Endothelial cell (in vitro differentiated cells): ENCODE measurements at regions not wholly inside any gene's neighbourhood (a gene's known extent, or its start where the extent isn't known, plus 50 kb on each side); places are given as distances from the start of the nearest gene placed in this dataset.

ENCODE experiments used
- DNase-seq: peaks from one replicate; pipeline ENCODE4 v3.0.0; 2021; ENCODE audit warnings: low spot score
- H3K27ac Mint-ChIP-seq: one replicate; pipeline ENCODE4 v1.8.0; 2021; ENCODE audit warnings: mixed read lengths, inconsistent platforms; ENCODE audit not compliant: unreplicated experiment
- H3K27me3 Mint-ChIP-seq: one replicate; pipeline ENCODE4 v1.8.0; 2021; ENCODE audit warnings: mild to moderate bottlenecking, moderate library complexity, mixed read lengths, inconsistent platforms; ENCODE audit not compliant: unreplicated experiment
- H3K36me3 Mint-ChIP-seq: one replicate; pipeline ENCODE4 v1.8.0; 2021; ENCODE audit warnings: mild to moderate bottlenecking, low read depth, mixed read lengths, inconsistent platforms; ENCODE audit not compliant: unreplicated experiment
- H3K4me1 Mint-ChIP-seq: one replicate; pipeline ENCODE4 v1.8.0; 2021; ENCODE audit warnings: mild to moderate bottlenecking, mixed read lengths, inconsistent platforms; ENCODE audit not compliant: unreplicated experiment
- H3K4me3 Mint-ChIP-seq: one replicate; pipeline ENCODE4 v1.8.0; 2021; ENCODE audit warnings: mild to moderate bottlenecking, mixed read lengths, inconsistent platforms; ENCODE audit not compliant: unreplicated experiment
- H3K9me3 Mint-ChIP-seq: one replicate; pipeline ENCODE4 v1.8.0; 2021; ENCODE audit warnings: mixed read lengths, inconsistent platforms; ENCODE audit not compliant: unreplicated experiment
- CTCF ChIP-seq: fragments of 200-600 bp; sonication (generic); IDR thresholded peaks from one replicate; pipeline ENCODE4 v1.5.0; 2021; ENCODE audit warnings: antibody characterized with exemption; ENCODE audit not compliant: unreplicated experiment

GRCh38 chr18:45519411-45520280, 95.6 kb upstream of the SLC14A2 start:
- Mint-ChIP-seq H3K4me3 (no peak overlapping the region), H3K4me1 (peaks cover 4% of the 10 kb centered on the region), H3K27ac (no peak overlapping the region), H3K9me3 (no peaks in the 10 kb centered on the region), H3K36me3 (no peaks in the 10 kb centered on the region), H3K27me3 (no peaks in the 10 kb centered on the region)
- TF ChIP-seq CTCF, result no peak
- DNase-seq, result no peak

- H3K4me3 Mint-ChIP-seq, result no peak overlapping the region
- DNase-seq, result no peak
- H3K27me3 Mint-ChIP-seq, result no peaks in the 10 kb centered on the region
- no peak for TF ChIP-seq CTCF
- H3K27ac Mint-ChIP-seq, result no peak overlapping the region
- H3K4me1 Mint-ChIP-seq, result peaks cover 4% of the 10 kb centered on the region
- H3K9me3 Mint-ChIP-seq, result no peaks in the 10 kb centered on the region
- H3K36me3 Mint-ChIP-seq, result no peaks in the 10 kb centered on the region
Measured at GRCh38 chr18:45521136-45521535, 94.1 kb upstream of the SLC14A2 start.

GRCh38 chr18:45521777-45522176, 93.5 kb upstream of the SLC14A2 start:
- Mint-ChIP-seq H3K4me3 (no peak overlapping the region), H3K9me3 (no peaks in the 10 kb centered on the region), H3K27ac (no peak overlapping the region), H3K36me3 (no peaks in the 10 kb centered on the region), H3K27me3 (no peaks in the 10 kb centered on the region), H3K4me1 (peaks cover 8% of the 10 kb centered on the region)
- no peak for DNase-seq
- TF ChIP-seq CTCF, result no peak

GRCh38 chr18:45522371-45522770, 92.9 kb upstream of the SLC14A2 start:
- H3K27me3 Mint-ChIP-seq, result no peaks in the 10 kb centered on the region
- no peaks in the 10 kb centered on the region for H3K9me3 Mint-ChIP-seq
- peaks cover 8% of the 10 kb centered on the region for H3K4me1 Mint-ChIP-seq
- H3K27ac Mint-ChIP-seq, result no peak overlapping the region
- no peaks in the 10 kb centered on the region for H3K36me3 Mint-ChIP-seq
- DNase-seq, result no peak
- TF ChIP-seq CTCF, result no peak
- no peak overlapping the region for H3K4me3 Mint-ChIP-seq

- Mint-ChIP-seq H3K27ac (no peak overlapping the region), H3K4me1 (peaks cover 8% of the 10 kb centered on the region), H3K4me3 (no peak overlapping the region), H3K36me3 (no peaks in the 10 kb centered on the region), H3K9me3 (no peaks in the 10 kb centered on the region), H3K27me3 (no peaks in the 10 kb centered on the region)
- DNase-seq, result no peak
- no peak for TF ChIP-seq CTCF
Measured at GRCh38 chr18:45525301-45525700, 90.0 kb upstream of the SLC14A2 start.
